Ascending aorta (tissue), 2 donors: ENCODE measurements at regions not wholly inside any gene's neighbourhood (a gene's known extent, or its start where the extent isn't known, plus 50 kb on each side); places are given as distances from the start of the nearest gene placed in this dataset.

Source experiments
- DNase-seq, 2 donors: peaks; one replicate each; pipeline ENCODE4 v3.0.0-alpha.2; 2019; ENCODE audit warnings: low spot score in 2 of 2
- H3K27ac ChIP-seq, 2 donors: fragments of 200-600 bp; sonication (generic); one replicate each; pipeline ENCODE4 v1.5.1; 2016 to 2017; ENCODE audit warnings: mild to moderate bottlenecking in 1 of 2
- H3K27me3 ChIP-seq: fragments of 200-600 bp; sonication (generic); one replicate; pipeline ENCODE4 v1.5.1; 2017
- H3K36me3 ChIP-seq, 2 donors: fragments of 200-600 bp; sonication (generic); one replicate each; pipeline ENCODE4 v1.5.1; 2016
- H3K4me1 ChIP-seq, 2 donors: fragments of 200-600 bp; sonication (generic); one replicate each; pipeline ENCODE4 v1.5.1; 2016 to 2017; ENCODE audit warnings: mild to moderate bottlenecking in 1 of 2
- H3K4me3 ChIP-seq, 2 donors: fragments of 200-600 bp; sonication (generic); one replicate each; pipeline ENCODE4 v1.5.1; 2016 to 2017; ENCODE audit warnings: mild to moderate bottlenecking in 1 of 2
- H3K9me3 ChIP-seq, 2 donors: fragments of 200-600 bp; sonication (generic); one replicate each; pipeline ENCODE4 v1.5.1; 2016
- intact Hi-C: fragments of 100-400 bp; cut with DNase I; formaldehyde crosslinking; loops from one replicate; pipeline ENCODE4 v1.15.1; 2023
- TF ChIP-seq, protein P1 (sequence below), 3 experiments: fragments of 200-600 bp in 2 of 3; fragments of 450-650 bp in 1 of 3; sonication (generic) in 2 of 3; IDR thresholded peaks; one replicate each; pipeline ENCODE4 v1.5.1; 2016 to 2019; ENCODE audit warnings: antibody characterized with exemption in 3 of 3, mild to moderate bottlenecking in 1 of 3, moderate library complexity in 1 of 3

DNA sequence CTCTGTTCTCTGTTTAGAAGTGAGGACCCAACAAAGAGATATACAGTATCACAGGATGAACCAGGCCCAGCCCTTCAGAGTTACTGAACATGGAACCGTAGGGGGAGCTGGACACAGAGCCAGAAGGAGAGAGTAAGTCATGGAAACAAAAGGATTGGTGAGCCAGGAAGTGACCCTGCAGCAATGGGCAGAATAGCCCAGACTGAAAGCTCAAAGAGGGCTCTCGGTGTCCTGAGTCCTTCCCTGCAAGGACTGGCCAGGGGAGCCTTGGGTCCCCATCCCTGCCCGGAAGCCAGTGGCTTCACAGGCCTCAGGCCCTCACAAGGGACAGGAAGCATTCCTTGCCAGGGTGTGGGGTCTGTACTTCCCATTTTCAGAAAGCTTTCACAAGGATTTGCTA, 150.6 kb downstream of the SPATA19 start:
- H3K9me3 ChIP-seq = no peaks in the 10 kb centered on the region
- no peaks in the 10 kb centered on the region for H3K4me1 ChIP-seq
- H3K27ac ChIP-seq = no peak overlapping the region
- TF ChIP-seq, protein P1, sequence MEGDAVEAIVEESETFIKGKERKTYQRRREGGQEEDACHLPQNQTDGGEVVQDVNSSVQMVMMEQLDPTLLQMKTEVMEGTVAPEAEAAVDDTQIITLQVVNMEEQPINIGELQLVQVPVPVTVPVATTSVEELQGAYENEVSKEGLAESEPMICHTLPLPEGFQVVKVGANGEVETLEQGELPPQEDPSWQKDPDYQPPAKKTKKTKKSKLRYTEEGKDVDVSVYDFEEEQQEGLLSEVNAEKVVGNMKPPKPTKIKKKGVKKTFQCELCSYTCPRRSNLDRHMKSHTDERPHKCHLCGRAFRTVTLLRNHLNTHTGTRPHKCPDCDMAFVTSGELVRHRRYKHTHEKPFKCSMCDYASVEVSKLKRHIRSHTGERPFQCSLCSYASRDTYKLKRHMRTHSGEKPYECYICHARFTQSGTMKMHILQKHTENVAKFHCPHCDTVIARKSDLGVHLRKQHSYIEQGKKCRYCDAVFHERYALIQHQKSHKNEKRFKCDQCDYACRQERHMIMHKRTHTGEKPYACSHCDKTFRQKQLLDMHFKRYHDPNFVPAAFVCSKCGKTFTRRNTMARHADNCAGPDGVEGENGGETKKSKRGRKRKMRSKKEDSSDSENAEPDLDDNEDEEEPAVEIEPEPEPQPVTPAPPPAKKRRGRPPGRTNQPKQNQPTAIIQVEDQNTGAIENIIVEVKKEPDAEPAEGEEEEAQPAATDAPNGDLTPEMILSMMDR (IDR thresholded peaks at IDR 0.05) = no peak
- no peak for DNase-seq
- H3K4me3 ChIP-seq = no peak overlapping the region
- intact Hi-C loops = no loop called here
- H3K27me3 ChIP-seq = no peaks in the 10 kb centered on the region
- H3K36me3 ChIP-seq = no peaks in the 10 kb centered on the region

DNA sequence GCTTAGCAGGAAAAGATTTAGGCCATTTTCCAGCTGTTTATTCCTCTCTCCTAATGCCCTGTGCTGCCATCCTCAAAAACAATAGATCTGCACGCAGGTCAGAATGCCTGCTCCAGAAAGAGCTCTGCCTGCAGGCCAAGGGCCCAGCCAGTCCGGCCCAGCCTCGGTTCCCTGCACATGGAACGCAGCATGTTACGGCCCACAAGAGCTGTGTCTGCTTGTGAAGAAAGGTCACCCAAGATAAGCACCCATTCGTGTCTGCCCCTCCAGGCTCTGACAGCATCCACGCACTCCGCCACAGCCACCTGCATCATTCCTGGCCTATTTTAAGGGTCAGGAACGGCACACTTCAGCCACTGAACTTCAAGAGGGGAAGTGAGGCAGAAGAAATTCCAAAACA, 152.2 kb downstream of the SPATA19 start:
- H3K27ac ChIP-seq = no peak overlapping the region
- no peaks in the 10 kb centered on the region for H3K36me3 ChIP-seq
- no peak for DNase-seq
- no peaks in the 10 kb centered on the region for H3K27me3 ChIP-seq
- H3K4me3 ChIP-seq = no peak overlapping the region
- H3K9me3 ChIP-seq = no peaks in the 10 kb centered on the region
- intact Hi-C loops = no loop called here
- H3K4me1 ChIP-seq = no peaks in the 10 kb centered on the region
- TF ChIP-seq, protein P1 (IDR thresholded peaks at IDR 0.05) = no peak

DNA sequence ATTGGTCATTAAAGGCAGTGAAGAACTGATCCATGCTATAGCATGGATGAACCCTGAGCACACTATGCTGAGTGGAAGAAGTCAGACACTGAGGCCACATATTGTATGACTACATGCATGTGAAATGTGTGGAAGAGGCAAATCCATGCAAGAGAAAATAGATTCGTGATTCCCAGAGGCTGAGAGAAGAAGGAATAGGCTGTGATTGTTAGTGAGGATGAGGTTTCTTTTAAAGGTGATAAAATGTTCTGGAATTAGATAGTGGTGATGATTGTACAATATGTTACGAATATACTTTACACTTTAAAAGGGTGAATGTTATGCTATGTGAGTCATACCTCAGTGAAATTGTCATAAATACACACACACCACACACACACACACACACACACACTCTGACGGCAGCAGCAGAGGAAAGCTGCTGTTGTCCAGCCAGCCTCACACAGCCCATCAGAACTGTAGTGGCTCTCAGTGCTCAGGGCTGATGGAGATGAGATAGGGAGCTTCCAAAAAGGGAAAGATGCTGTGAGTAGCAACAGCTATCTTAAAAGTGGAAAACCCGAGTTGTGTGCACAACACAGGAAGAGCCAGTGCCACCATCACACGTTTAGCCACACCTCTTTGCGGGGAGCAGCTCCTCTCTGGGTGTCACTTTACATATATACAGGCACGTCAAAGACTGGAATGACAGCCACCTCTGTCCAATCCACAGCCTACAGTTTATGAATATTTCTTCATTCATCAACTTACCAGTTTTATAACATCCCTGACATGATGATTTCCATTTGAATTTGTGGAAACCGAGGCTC, 153.0 kb downstream of the SPATA19 start:
- no peak for DNase-seq
- no peaks in the 10 kb centered on the region for H3K4me1 ChIP-seq
- intact Hi-C loops = no loop called here
- no peak overlapping the region for H3K4me3 ChIP-seq
- TF ChIP-seq, protein P1 (IDR thresholded peaks at IDR 0.05) = no peak
- H3K27ac ChIP-seq = no peak overlapping the region
- H3K9me3 ChIP-seq = no peaks in the 10 kb centered on the region
- H3K27me3 ChIP-seq = no peaks in the 10 kb centered on the region
- H3K36me3 ChIP-seq = no peaks in the 10 kb centered on the region

DNA sequence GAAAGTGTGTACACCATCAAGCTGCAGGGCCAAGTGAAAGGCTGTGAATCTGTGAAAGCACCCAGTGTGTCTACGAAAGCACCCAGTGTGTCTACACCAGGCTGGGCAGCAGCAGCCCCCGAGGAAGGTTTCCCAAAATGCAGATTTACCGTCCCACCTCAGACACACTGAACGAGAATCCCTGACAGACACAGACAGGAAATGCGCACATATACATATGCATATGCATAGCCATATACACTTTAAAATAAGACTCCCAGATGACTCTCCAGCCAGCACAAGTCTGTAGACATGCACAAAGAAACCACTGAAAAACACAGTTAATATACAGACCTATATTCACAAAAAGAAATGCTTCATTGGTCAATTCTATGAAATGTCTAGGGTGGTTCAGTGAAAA, 155.5 kb upstream of the OPCML start:
- Histone ChIP-seq H3K27me3 (no peaks in the 10 kb centered on the region), H3K36me3 (no peaks in the 10 kb centered on the region), H3K4me1 (no peaks in the 10 kb centered on the region), H3K9me3 (no peaks in the 10 kb centered on the region), H3K27ac (no peak overlapping the region), H3K4me3 (no peak overlapping the region)
- intact Hi-C loops = no loop called here
- TF ChIP-seq, protein P1 (IDR thresholded peaks at IDR 0.05) = no peak
- no peak for DNase-seq

DNA sequence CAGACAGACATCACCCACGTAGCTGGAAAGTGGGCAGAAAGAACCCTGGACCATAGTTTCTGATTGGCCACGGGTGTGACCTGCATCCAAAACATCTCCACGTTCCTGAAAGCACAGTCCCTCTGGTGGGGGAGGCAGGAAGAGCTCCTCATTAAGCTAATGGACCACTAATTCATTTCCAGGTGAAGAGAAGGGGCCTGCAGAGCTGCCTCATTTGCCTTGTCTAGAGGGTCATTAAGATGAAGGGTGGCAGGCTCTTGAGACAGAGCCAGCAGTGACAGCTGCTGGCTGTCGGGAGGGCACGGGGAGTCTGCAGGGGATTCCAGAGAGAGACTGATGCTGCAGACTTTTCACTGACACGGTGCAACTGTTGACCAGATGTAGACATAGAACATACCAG, 149.6 kb upstream of the OPCML start:
- no peak overlapping the region for H3K27ac ChIP-seq
- TF ChIP-seq, protein P1 (IDR thresholded peaks at IDR 0.05) = no peak

More for the DNA sequence above, 149.6 kb upstream of the OPCML start:
- Histone ChIP-seq H3K27me3 (no peaks in the 10 kb centered on the region), H3K36me3 (no peaks in the 10 kb centered on the region), H3K4me1 (no peaks in the 10 kb centered on the region), H3K9me3 (no peaks in the 10 kb centered on the region), H3K4me3 (no peak overlapping the region)
- no peak for DNase-seq
- intact Hi-C loops = no loop called here
